RWPE2 (cell line): ENCODE measurements at regions not wholly inside any gene's neighbourhood (a gene's known extent, or its start where the extent isn't known, plus 50 kb on each side); places are given as distances from the start of the nearest gene placed in this dataset.
"Not testable (repeated sequence)": the region's sequence is repeated elsewhere in the genome, so short reads cannot be mapped to it uniquely, and the experiment has no call there.

Experiments
- ATAC-seq: fragments of 200-7000 bp; cut with Tn5 transposase; 3 replicates; pipeline ENCODE4 v1.9.1; 2021; ENCODE audit warnings: low read depth
- DNase-seq: peaks from one replicate; pipeline ENCODE4 v3.0.0-alpha.2; 2020; ENCODE audit warnings: low spot score
- H3K27ac ChIP-seq: fragments of 450-650 bp; 2 replicates; pipeline ENCODE4 v1.5.1; 2017; ENCODE audit warnings: mild to moderate bottlenecking; ENCODE audit not compliant: poor library complexity, severe bottlenecking
- H3K27me3 ChIP-seq: fragments of 250-450 bp; sonication (Bioruptor Pico); 2 replicates; pipeline ENCODE4 v1.5.1; 2021; ENCODE audit warnings: mild to moderate bottlenecking, moderate library complexity; ENCODE audit not compliant: insufficient read depth, poor library complexity, severe bottlenecking
- H3K36me3 ChIP-seq: fragments of 250-450 bp; sonication (Bioruptor Pico); 2 replicates; pipeline ENCODE4 v1.5.1; 2020; ENCODE audit warnings: low read depth, mild to moderate bottlenecking, moderate library complexity
- H3K4me1 ChIP-seq: fragments of 250-450 bp; sonication (Bioruptor Pico); 2 replicates; pipeline ENCODE4 v1.5.1; 2021; ENCODE audit warnings: mild to moderate bottlenecking, moderate library complexity; ENCODE audit not compliant: insufficient read depth, poor library complexity, severe bottlenecking
- H3K4me3 ChIP-seq: fragments of 250-450 bp; sonication (Bioruptor Pico); 2 replicates; pipeline ENCODE4 v1.5.1; 2021; ENCODE audit warnings: mild to moderate bottlenecking, moderate library complexity; ENCODE audit not compliant: severe bottlenecking
- H3K9me3 ChIP-seq: fragments of 250-450 bp; sonication (Bioruptor Pico); 2 replicates; pipeline ENCODE4 v1.5.1; 2021; ENCODE audit warnings: mild to moderate bottlenecking, moderate library complexity; ENCODE audit not compliant: severe bottlenecking
- CTCF ChIP-seq: fragments of 450-650 bp; IDR thresholded peaks from one replicate; pipeline ENCODE4 v1.5.1; 2017; ENCODE audit warnings: mild to moderate bottlenecking, moderate library complexity; ENCODE audit not compliant: poor library complexity, severe bottlenecking

DNA sequence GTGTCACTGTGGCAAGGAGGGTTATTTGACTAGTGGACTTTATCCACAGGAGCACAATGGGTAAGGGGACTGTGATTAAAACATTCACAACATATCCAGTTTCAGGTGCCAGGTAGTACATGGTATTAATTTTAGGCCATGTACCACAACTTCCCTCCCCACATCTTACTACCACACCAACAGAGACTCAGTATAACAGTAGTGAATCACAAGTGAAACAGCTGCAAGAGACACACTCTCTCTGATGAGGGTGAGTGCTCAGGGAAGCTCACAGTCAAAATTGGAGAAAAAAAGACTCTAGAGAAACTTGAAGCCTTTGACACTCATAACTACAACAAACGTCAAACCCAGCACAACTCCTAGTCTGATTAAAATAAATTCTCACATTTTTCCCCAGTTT is 367.6 kb upstream of the GYPC start:
- no peak overlapping the region for H3K27ac ChIP-seq
- H3K4me3 ChIP-seq = no peak overlapping the region
- no peak for DNase-seq
- peaks cover 3% of the 10 kb centered on the region for H3K27me3 ChIP-seq
- no peaks in the 10 kb centered on the region for H3K36me3 ChIP-seq
- no peaks in the 10 kb centered on the region for H3K9me3 ChIP-seq
- TF ChIP-seq CTCF = no peak
- no peaks in the 10 kb centered on the region for H3K4me1 ChIP-seq
- no peak for ATAC-seq

DNA sequence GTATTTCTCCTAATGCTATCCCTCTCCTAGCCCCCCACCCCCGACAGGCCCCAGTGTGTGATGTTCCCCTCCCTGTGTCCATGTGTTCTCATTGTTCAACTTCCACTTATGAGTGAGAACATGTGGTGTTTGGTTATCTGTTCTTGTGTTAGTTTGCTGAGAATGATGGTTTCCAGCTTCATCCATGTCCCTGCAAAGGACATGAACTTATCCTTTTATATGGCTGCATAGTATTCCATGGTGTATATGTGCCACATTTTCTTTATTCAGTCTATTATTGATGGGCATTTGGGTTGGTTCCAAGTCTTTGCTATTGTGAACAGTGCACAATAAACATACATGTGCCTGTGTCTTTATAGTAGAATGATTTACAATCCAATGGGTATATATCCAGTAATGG is 362.0 kb upstream of the GYPC start:
- H3K4me1 ChIP-seq, H3K9me3 ChIP-seq, H3K4me3 ChIP-seq, H3K27ac ChIP-seq, ATAC-seq, H3K27me3 ChIP-seq, DNase-seq, H3K36me3 ChIP-seq: not testable (repeated sequence)

GRCh38 chr2:126299469-126299976 is 356.4 kb upstream of the GYPC start:
- Histone ChIP-seq H3K4me3 (no peak overlapping the region), H3K27me3 (no peaks in the 10 kb centered on the region), H3K9me3 (no peaks in the 10 kb centered on the region), H3K4me1 (no peaks in the 10 kb centered on the region), H3K36me3 (no peaks in the 10 kb centered on the region), H3K27ac (no peak overlapping the region)
- no peak for ATAC-seq
- TF ChIP-seq CTCF = no peak
- DNase-seq = no peak

DNA sequence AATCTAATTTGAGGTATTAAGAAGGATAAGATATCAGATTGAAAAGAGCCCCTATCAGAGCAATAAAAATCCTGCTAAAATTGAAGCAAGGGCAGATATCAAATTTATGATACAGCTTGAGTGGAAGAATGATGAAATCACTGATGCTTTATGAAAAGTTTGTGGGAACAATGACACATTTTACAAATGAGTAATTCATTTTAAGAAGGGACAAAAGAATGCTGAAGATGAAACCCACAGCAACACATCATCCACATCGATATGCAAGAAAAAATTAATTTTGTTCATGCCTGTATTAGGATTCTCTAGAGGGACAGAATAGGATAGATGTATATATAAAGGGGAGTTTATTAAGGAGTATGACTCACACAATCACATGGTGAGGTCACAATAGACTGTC is 355.6 kb upstream of the GYPC start:
- Histone ChIP-seq H3K36me3 (no peaks in the 10 kb centered on the region), H3K4me3 (no peak overlapping the region), H3K4me1 (no peaks in the 10 kb centered on the region), H3K27ac (no peak overlapping the region), H3K9me3 (no peaks in the 10 kb centered on the region), H3K27me3 (no peaks in the 10 kb centered on the region)
- no peak for TF ChIP-seq CTCF
- no peak for DNase-seq
- ATAC-seq = no peak

DNA sequence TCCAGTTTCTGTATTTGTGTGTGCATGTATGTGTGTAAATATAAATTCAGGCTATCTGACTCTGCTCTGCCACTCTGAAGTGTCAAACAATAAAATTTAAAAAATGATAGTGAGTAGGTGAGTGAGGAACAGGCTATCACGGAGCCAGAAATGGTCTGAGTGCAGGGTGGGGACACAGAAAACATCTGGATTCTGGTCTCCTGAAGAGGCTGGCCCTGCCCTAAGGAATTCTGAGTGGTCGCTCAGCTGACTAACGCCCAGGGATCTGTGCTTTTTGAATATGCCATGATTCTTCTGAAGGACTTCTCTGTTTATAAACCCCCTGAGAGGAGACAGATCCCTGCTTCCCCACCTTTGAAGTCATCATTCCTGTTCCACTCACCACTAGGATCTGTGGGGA is 353.9 kb upstream of the GYPC start:
- TF ChIP-seq CTCF = no peak
- no peak for DNase-seq
- no peak overlapping the region for H3K4me3 ChIP-seq
- H3K27ac ChIP-seq = no peak overlapping the region
- ATAC-seq = no peak
- H3K9me3 ChIP-seq = no peaks in the 10 kb centered on the region
- no peaks in the 10 kb centered on the region for H3K27me3 ChIP-seq
- H3K4me1 ChIP-seq = no peaks in the 10 kb centered on the region
- H3K36me3 ChIP-seq = no peaks in the 10 kb centered on the region
